ENCODE measurements at regions not wholly inside any gene's neighbourhood (a gene's known extent, or its start where the extent isn't known, plus 50 kb on each side); places are given as distances from the start of the nearest gene placed in this dataset.
"Not testable (repeated sequence)": the region's sequence is repeated elsewhere in the genome, so short reads cannot be mapped to it uniquely, and the experiment has no call there.

GRCh38 chr1:178020968-178021640, 51.2 kb upstream of the SEC16B start:
- no peak for DNase-seq

- no peak for DNase-seq
Measured at GRCh38 chr1:178021950-178022349, 52.1 kb upstream of the SEC16B start.

- no peak for DNase-seq
Measured at GRCh38 chr1:178023181-178023618, 53.3 kb upstream of the SEC16B start.

DNA sequence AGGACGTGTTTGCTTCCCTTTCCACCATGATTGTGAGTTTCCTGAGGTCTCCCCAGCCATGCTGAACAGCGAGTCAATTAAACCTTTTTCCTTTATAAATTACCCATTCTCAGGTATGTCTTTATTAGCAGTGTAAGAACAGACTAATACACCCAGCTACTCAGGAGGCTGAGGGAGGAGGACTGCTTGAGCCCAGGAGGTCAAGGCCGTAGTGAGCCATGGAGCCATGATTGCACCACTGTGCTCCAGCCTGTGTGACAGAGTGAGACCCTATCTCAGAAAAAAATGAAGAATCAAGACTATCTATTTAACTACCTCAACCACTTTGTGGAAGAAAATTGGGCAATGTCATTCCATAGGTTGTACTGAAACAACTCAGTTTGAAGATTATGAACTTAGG, 54.6 kb upstream of the SEC16B start:
- no peak for DNase-seq

- no peak for DNase-seq
Measured at GRCh38 chr1:178025613-178026356, 55.9 kb upstream of the SEC16B start.

GRCh38 chr1:178028841-178029481, 59.1 kb upstream of the SEC16B start:
- DNase-seq, result no peak

GRCh38 chr1:178030467-178030866, 60.6 kb upstream of the SEC16B start:
- DNase-seq, result no peak

- DNase-seq, result peak; percentile 18
Measured at GRCh38 chr1:178031856-178032320, 62.0 kb upstream of the RASAL2 start.

GRCh38 chr1:178033019-178033418, 60.9 kb upstream of the RASAL2 start:
- DNase-seq, result no peak

DNA sequence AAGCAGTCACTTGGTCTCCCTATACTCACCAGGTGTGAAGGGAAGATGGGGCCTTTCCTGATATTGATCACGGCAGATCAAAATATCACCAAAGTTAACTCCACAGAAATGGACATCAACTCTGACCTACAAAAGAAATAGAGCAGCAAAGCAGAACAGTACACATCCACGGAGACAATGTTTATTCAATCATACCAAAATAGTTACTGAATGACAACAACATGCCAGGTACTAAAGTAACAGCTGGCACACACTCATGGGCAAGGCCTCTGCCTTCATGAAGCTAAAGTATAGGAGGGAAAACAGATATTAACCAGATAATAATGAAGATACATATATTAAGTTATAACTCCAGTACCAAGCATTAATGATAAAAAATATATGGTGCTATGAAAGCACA, 59.2 kb upstream of the RASAL2 start:
- no peak for DNase-seq

DNA sequence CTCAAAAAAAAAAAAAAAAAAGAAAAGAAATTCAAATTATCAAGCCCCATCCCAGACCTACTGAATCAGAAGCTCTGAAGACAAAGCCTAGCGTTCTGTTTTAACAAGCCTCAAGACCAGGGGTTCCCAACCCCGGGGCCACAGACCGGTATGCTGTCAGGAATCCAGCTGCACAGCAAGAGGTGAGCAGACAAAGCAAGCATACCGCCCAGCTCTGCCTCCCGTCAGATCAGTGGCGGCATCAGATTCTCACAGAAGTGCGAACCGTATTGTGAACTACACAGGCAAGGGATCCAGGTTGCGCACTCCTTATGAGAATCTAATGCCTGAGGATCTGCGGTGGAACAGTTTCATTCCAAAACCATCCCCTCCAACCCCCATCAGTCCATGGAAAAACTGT, 57.8 kb upstream of the RASAL2 start:
- DNase-seq, result no peak

GRCh38 chr1:178037510-178038253, 56.2 kb upstream of the RASAL2 start:
- peak; percentile 31 for DNase-seq

DNA sequence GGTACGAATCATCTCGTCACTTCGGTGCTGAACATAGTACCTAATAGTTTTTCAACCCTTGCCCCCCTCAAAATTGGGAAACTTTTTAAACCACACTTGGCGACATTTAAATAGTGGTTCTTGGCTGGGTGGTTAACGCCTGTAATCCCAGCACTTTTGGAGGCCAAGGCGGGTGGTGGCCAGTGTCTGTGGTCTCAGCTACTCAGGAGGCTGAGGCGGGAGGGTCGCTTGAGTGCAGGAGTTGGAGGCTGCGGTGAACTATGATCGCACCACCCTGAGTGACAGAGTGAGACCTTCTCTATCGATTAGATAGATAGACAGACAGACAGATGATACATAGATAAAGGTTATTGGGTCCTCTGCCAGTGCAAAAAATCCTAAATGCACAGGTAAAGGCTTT, 55.5 kb upstream of the RASAL2 start:
- no peak for DNase-seq

DNA sequence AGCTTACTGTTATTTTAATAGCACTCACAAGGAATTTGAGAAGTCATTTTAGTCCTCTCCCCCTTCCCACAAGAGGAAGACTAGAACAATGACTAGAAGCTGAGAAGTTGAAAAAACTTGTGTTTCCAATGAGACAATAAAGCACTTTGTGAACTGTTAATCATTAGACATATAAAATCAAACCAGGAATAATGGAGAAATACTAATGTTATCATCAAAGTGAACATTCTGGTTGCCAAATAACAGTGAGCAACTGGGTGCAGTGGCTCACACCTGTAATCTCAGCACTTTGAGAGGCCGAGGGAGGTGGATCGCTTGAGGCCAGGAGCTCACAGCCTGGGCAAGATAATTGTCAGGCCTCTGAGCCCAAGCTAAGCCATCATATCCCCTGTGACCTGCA, 54.0 kb upstream of the RASAL2 start:
- DNase-seq, result no peak

DNA sequence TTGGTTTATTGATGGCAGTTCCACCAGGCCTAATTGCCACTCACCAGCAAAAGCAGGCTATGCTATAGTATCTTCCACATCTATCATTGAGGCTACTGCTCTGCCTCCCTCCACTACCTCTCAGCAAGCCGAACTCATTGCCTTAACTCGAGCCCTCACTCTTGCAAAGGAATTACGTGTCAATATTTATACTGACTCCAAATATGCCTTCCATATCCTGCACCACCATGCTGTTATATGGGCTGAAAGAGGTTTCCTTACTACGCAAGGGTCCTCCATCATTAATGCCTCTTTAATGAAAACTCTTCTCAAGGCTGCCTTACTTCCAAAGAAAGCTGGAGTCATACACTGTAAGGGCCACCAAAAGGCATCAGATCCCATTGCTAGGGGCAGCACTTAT, 50.0 kb upstream of the RASAL2 start:
- not testable (repeated sequence) for DNase-seq

All from CD4-positive, alpha-beta T cell treated with Interferon gamma for 1 hour (primary cell).